ENCODE measurements at regions not wholly inside any gene's neighbourhood (a gene's known extent, or its start where the extent isn't known, plus 50 kb on each side); places are given as distances from the start of the nearest gene placed in this dataset.

DNA sequence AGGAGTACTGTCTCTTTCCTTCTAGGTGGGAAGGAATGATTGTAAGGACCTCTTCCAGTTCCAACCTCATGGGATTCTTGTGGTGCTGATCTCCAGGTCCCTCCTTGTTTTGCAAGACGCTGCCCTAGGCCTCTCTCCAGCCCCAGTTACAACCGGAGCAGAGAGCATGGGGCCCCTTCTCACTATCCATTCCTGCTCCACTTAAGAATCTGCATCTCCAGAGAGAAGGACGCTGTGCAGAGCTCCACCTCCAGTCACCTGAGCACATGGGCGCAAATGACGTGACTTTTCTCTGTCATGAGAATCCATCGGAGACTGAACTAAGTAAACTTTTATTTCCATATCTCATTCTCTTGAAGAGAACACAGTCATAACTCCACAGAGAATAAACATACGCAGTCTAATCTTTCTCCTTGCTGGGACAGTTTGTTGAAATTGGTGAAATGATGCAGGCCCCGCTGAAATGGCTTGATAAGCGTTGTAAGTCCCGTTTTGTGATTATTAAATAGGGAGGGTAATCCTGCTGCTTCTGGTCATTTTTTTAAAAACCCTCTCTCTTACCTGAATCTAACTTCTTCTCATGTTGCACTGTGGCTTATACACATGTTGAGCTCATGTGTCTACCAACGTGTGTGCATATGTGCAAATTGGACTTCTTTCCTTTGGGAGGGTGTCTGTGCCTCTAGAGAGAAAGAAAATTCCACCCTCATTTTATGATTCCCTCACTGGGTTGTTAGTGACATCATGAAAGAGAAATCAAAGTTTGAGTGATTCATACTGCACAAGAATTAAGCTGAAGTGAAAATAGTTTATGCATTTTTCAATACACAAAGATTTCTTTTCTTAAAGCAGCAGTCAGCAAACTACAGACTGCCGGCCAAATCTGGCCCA is 133.2 kb upstream of the TBX20 start:
- Histone ChIP-seq H3K36me3 (ENCODE audit: control insufficient read depth in 3 of 3, insufficient read depth in 2 of 3, low read depth in 1 of 3, low read length in 3 of 3) (no peaks in the 10 kb centered on the region), H3K27me3 (ENCODE audit: control insufficient read depth in 3 of 3, insufficient read depth in 3 of 3, low read length in 3 of 3) (peaks cover 0 to 2% (median 1%) of the 10 kb centered on the region in 3 donors), H3K4me3 (ENCODE audit: low read depth in 1 of 3, low read length in 3 of 3) (no peak overlapping the region), H3K27ac (ENCODE audit: low read depth in 1 of 3, low read length in 2 of 3) (no peak overlapping the region), H3K9me3 (ENCODE audit: control insufficient read depth in 2 of 2, insufficient read depth in 1 of 2, low read depth in 1 of 2, low read length in 1 of 2) (no peaks in the 10 kb centered on the region), H3K4me1 (ENCODE audit: control insufficient read depth in 3 of 3, insufficient read depth in 2 of 3, low read depth in 1 of 3, low read length in 2 of 3) (no peaks in the 10 kb centered on the region)
- DNase-seq (no peak), FAIRE-seq (no peak)
- WGBS, 3 donors = 70 to 75% (median 71%) methylated on average over 12 of the region's 12 CpGs

- Histone ChIP-seq H3K4me1 (ENCODE audit: control insufficient read depth in 3 of 3, insufficient read depth in 2 of 3, low read depth in 1 of 3, low read length in 2 of 3) (no peaks in the 10 kb centered on the region), H3K36me3 (ENCODE audit: control insufficient read depth in 3 of 3, insufficient read depth in 2 of 3, low read depth in 1 of 3, low read length in 3 of 3) (no peaks in the 10 kb centered on the region), H3K27me3 (ENCODE audit: control insufficient read depth in 3 of 3, insufficient read depth in 3 of 3, low read length in 3 of 3) (peaks cover 0 to 1% (median 0%) of the 10 kb centered on the region in 3 donors), H3K4me3 (ENCODE audit: low read depth in 1 of 3, low read length in 3 of 3) (no peak overlapping the region), H3K27ac (ENCODE audit: low read depth in 1 of 3, low read length in 2 of 3) (no peak overlapping the region), H3K9me3 (ENCODE audit: control insufficient read depth in 2 of 2, insufficient read depth in 1 of 2, low read depth in 1 of 2, low read length in 1 of 2) (no peaks in the 10 kb centered on the region)
- no peak for FAIRE-seq
- WGBS, 3 donors = 83 to 93% (median 83%) methylated on average over 8 of the region's 8 CpGs
- no peak for DNase-seq
Observed at GRCh38 chr7:35386082-35386815, 132.3 kb upstream of the TBX20 start.

GRCh38 chr7:35384761-35385700 is 131.1 kb upstream of the TBX20 start:
- 71 to 77% (median 75%) methylated on average over 10 of the region's 10 CpGs for WGBS, 3 donors

DNA sequence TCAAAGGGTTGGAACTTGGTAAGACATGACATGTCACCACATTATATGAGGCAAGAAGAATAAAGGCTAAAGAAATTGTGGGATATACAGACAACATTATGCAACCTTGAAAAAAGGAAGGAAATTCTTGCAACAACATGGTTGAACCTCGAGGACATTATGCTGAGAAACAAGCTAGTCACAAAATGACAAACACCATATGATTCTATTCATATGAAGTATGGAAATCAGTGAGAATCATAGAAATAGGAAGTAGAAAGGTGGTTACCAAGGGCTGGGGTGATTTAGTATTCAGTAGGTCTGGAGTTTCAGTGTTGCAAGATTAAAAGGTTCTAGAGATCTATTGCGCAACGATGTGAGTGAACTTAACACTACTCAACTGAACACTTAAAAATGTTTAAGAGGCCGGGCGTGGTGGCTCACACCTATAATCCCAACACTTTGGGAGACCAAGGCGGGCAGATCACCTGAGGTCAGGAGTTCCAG is 126.9 kb upstream of the TBX20 start:
- H3K36me3 ChIP-seq (ENCODE audit: control insufficient read depth in 3 of 3, insufficient read depth in 2 of 3, low read depth in 1 of 3, low read length in 3 of 3) = no peaks in the 10 kb centered on the region
- no peak overlapping the region for H3K27ac ChIP-seq (ENCODE audit: low read depth in 1 of 3, low read length in 2 of 3)
- WGBS, 3 donors = 84 to 87% (median 85%) methylated on average over 6 of the region's 6 CpGs
- no peaks in the 10 kb centered on the region for H3K4me1 ChIP-seq (ENCODE audit: control insufficient read depth in 3 of 3, insufficient read depth in 2 of 3, low read depth in 1 of 3, low read length in 2 of 3)
- no peak for DNase-seq
- H3K4me3 ChIP-seq (ENCODE audit: low read depth in 1 of 3, low read length in 3 of 3) = no peak overlapping the region
- H3K27me3 ChIP-seq (ENCODE audit: control insufficient read depth in 3 of 3, insufficient read depth in 3 of 3, low read length in 3 of 3) = no peaks in the 10 kb centered on the region
- FAIRE-seq = no peak
- H3K9me3 ChIP-seq (ENCODE audit: control insufficient read depth in 2 of 2, insufficient read depth in 1 of 2, low read depth in 1 of 2, low read length in 1 of 2) = no peaks in the 10 kb centered on the region

More at GRCh38 chr7:35384761-35385700, 131.1 kb upstream of the TBX20 start:
- no peak for FAIRE-seq
- Histone ChIP-seq H3K27me3 (ENCODE audit: control insufficient read depth in 3 of 3, insufficient read depth in 3 of 3, low read length in 3 of 3) (no peaks in the 10 kb centered on the region), H3K36me3 (ENCODE audit: control insufficient read depth in 3 of 3, insufficient read depth in 2 of 3, low read depth in 1 of 3, low read length in 3 of 3) (no peaks in the 10 kb centered on the region), H3K4me3 (ENCODE audit: low read depth in 1 of 3, low read length in 3 of 3) (no peak overlapping the region), H3K9me3 (ENCODE audit: control insufficient read depth in 2 of 2, insufficient read depth in 1 of 2, low read depth in 1 of 2, low read length in 1 of 2) (no peaks in the 10 kb centered on the region), H3K4me1 (ENCODE audit: control insufficient read depth in 3 of 3, insufficient read depth in 2 of 3, low read depth in 1 of 3, low read length in 2 of 3) (no peaks in the 10 kb centered on the region), H3K27ac (ENCODE audit: low read depth in 1 of 3, low read length in 2 of 3) (no peak overlapping the region)
- no peak for DNase-seq

DNA sequence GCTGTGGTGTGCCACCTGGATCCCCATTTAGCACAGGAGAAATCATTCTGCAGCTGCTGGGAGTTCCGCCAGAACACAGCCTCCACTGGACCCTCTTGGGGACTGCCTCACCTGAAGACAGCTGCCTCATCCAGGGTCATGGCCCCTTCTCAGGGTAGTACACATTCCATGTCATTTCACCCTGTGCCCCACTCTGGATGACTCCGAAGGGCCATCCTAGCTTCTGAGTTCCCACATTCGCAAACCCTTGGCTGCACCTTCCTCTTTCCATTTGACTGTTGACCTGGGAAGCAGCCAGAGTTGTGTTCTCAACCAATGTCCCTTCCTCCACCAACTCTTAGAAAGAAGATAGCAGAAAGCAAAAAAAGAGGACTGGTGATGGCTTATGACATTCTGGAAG is 125.6 kb upstream of the TBX20 start:
- Histone ChIP-seq H3K36me3 (ENCODE audit: control insufficient read depth in 3 of 3, insufficient read depth in 2 of 3, low read depth in 1 of 3, low read length in 3 of 3) (no peaks in the 10 kb centered on the region), H3K27me3 (ENCODE audit: control insufficient read depth in 3 of 3, insufficient read depth in 3 of 3, low read length in 3 of 3) (no peaks in the 10 kb centered on the region), H3K9me3 (ENCODE audit: control insufficient read depth in 2 of 2, insufficient read depth in 1 of 2, low read depth in 1 of 2, low read length in 1 of 2) (peaks cover 0 to 3% of the 10 kb centered on the region in 2 donors), H3K4me1 (ENCODE audit: control insufficient read depth in 3 of 3, insufficient read depth in 2 of 3, low read depth in 1 of 3, low read length in 2 of 3) (no peaks in the 10 kb centered on the region), H3K27ac (ENCODE audit: low read depth in 1 of 3, low read length in 2 of 3) (no peak overlapping the region), H3K4me3 (ENCODE audit: low read depth in 1 of 3, low read length in 3 of 3) (no peak overlapping the region)
- no peak for DNase-seq
- FAIRE-seq = no peak
- WGBS, 3 donors = 85 to 91% (median 87%) methylated on average over 3 of the region's 3 CpGs

DNA sequence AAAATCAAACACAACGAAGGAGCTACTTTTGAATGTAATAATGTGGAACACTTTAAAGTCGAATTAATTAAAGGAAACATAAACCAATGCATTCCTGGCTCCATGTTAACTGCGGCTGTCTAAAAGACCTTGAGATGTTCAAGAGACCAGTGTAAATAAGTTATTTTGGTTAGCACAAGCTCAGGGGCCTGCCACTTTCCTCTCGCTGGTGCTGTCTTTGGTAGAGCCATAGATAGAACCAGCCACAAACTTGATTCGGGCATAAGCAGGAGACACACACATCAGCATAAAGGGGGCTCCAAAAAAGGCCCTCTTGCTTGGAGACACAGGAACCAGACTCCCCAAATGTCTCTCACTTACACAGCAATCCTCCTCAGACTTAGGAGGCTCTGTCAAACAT is 121.6 kb upstream of the TBX20 start:
- DNase-seq (no peak), FAIRE-seq (no peak)
- no peak overlapping the region for H3K4me3 ChIP-seq (ENCODE audit: low read depth in 1 of 3, low read length in 3 of 3)
- no peak overlapping the region for H3K27ac ChIP-seq (ENCODE audit: low read depth in 1 of 3, low read length in 2 of 3)
- H3K4me1 ChIP-seq (ENCODE audit: control insufficient read depth in 3 of 3, insufficient read depth in 2 of 3, low read depth in 1 of 3, low read length in 2 of 3) = no peaks in the 10 kb centered on the region
- peaks cover 0 to 3% of the 10 kb centered on the region in 2 donors for H3K9me3 ChIP-seq (ENCODE audit: control insufficient read depth in 2 of 2, insufficient read depth in 1 of 2, low read depth in 1 of 2, low read length in 1 of 2)
- 64 to 72% (median 68%) methylated on average over 5 of the region's 5 CpGs for WGBS, 3 donors
- H3K27me3 ChIP-seq (ENCODE audit: control insufficient read depth in 3 of 3, insufficient read depth in 3 of 3, low read length in 3 of 3) = no peaks in the 10 kb centered on the region
- no peaks in the 10 kb centered on the region for H3K36me3 ChIP-seq (ENCODE audit: control insufficient read depth in 3 of 3, insufficient read depth in 2 of 3, low read depth in 1 of 3, low read length in 3 of 3)

- Histone ChIP-seq H3K4me1 (ENCODE audit: control insufficient read depth in 3 of 3, insufficient read depth in 2 of 3, low read depth in 1 of 3, low read length in 2 of 3) (no peaks in the 10 kb centered on the region), H3K4me3 (ENCODE audit: low read depth in 1 of 3, low read length in 3 of 3) (no peak overlapping the region), H3K36me3 (ENCODE audit: control insufficient read depth in 3 of 3, insufficient read depth in 2 of 3, low read depth in 1 of 3, low read length in 3 of 3) (no peaks in the 10 kb centered on the region), H3K9me3 (ENCODE audit: control insufficient read depth in 2 of 2, insufficient read depth in 1 of 2, low read depth in 1 of 2, low read length in 1 of 2) (peaks cover 0 to 3% of the 10 kb centered on the region in 2 donors), H3K27ac (ENCODE audit: low read depth in 1 of 3, low read length in 2 of 3) (no peak overlapping the region), H3K27me3 (ENCODE audit: control insufficient read depth in 3 of 3, insufficient read depth in 3 of 3, low read length in 3 of 3) (no peaks in the 10 kb centered on the region)
- DNase-seq (no peak), FAIRE-seq (no peak)
- 67 to 71% (median 71%) methylated on average over 13 of the region's 13 CpGs for WGBS, 3 donors
Observed at GRCh38 chr7:35374858-35375257, 121.0 kb upstream of the TBX20 start.

DNA sequence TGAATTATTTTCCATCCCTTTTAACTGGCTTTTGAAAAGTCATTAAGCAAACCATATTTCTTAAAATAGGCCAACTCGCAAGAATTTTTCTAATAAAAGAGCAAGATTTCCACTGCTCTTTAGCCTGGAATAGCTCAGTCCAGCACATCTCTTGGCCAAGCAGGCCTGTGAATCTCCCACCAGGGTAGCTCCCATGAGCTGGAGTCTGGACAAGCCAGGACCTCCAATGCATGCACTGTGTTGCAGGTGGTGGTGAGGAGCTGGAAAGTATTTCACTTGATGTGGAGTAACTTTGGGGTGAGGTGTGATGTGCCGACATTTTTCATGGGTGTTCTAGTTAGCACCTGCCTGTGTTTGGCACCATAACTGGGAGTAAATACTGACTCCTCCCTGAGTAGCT is 117.3 kb upstream of the TBX20 start:
- H3K4me1 ChIP-seq (ENCODE audit: control insufficient read depth in 3 of 3, insufficient read depth in 2 of 3, low read depth in 1 of 3, low read length in 2 of 3) = no peaks in the 10 kb centered on the region
- peaks cover 0 to 3% of the 10 kb centered on the region in 2 donors for H3K9me3 ChIP-seq (ENCODE audit: control insufficient read depth in 2 of 2, insufficient read depth in 1 of 2, low read depth in 1 of 2, low read length in 1 of 2)
- no peak overlapping the region for H3K4me3 ChIP-seq (ENCODE audit: low read depth in 1 of 3, low read length in 3 of 3)
- peaks cover 0 to 4% (median 0%) of the 10 kb centered on the region in 3 donors for H3K27me3 ChIP-seq (ENCODE audit: control insufficient read depth in 3 of 3, insufficient read depth in 3 of 3, low read length in 3 of 3)
- no peaks in the 10 kb centered on the region for H3K36me3 ChIP-seq (ENCODE audit: control insufficient read depth in 3 of 3, insufficient read depth in 2 of 3, low read depth in 1 of 3, low read length in 3 of 3)
- FAIRE-seq (no peak), DNase-seq (no peak)
- no peak overlapping the region for H3K27ac ChIP-seq (ENCODE audit: low read depth in 1 of 3, low read length in 2 of 3)
- 91 to 94% (median 92%) methylated on average over 2 of the region's 2 CpGs for WGBS, 3 donors
